Activated T-cell treated with anti-CD3 and anti-CD28 coated beads, Interleukin-2, amount 50 U/mL, for 1 hour (primary cell): ENCODE measurements at regions not wholly inside any gene's neighbourhood (a gene's known extent, or its start where the extent isn't known, plus 50 kb on each side); places are given as distances from the start of the nearest gene placed in this dataset.
"Not testable (repeated sequence)": the region's sequence is repeated elsewhere in the genome, so short reads cannot be mapped to it uniquely, and the experiment has no call there.

Experiments
- DNase-seq: peaks from one replicate; pipeline ENCODE4 v3.0.0-alpha.2; 2020

- DNase-seq: no peak
Observed at GRCh38 chr5:102617191-102618187, 118.7 kb upstream of the SLCO6A1 start.

DNA sequence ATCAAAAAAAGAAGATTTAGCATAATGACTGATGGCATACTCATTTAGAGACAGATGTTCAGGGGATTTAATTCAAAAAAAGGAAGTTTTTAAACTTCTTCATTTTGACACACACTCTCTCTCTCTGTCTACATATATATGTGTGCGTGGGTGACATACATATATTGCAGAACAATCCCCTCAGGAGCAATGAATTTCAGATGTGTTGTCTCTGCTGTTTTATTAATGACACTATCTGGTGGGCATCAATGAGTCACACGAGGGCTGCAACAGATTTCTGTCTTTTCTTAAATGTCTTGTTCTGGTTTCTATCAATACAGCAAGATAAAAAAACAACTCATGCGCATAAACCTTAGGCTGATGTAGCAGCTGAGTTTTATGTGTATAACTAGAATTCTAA is 123.5 kb upstream of the SLCO6A1 start:
- DNase-seq: no peak

- DNase-seq: no peak
Observed at GRCh38 chr5:102623329-102624065, 124.7 kb upstream of the SLCO6A1 start.

GRCh38 chr5:102624405-102624804 is 125.6 kb upstream of the SLCO6A1 start:
- no peak for DNase-seq

- no peak for DNase-seq
Observed at GRCh38 chr5:102625468-102625867, 126.7 kb upstream of the SLCO6A1 start.

DNA sequence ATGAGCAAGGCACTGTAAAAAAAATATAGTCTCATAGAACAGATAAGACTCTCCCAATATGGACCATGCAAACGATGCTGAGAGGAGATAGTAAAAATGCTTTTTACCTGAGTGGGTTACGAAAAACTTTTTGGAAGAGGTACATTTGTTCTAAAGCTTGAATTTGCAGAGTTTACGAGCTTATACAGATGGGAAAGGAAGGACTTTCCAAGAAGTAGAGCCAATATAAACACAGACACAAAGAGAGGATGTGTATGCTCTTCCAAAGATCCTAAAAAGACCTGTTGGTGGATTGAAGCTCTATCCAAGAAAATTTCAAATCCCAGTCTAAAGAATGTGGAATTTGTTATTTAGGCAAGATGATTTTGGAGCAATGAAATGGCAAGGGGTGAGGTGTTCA is 127.1 kb upstream of the SLCO6A1 start:
- no peak for DNase-seq

GRCh38 chr5:102627315-102627714 is 127.8 kb upstream of the PAM start:
- no peak for DNase-seq

DNA sequence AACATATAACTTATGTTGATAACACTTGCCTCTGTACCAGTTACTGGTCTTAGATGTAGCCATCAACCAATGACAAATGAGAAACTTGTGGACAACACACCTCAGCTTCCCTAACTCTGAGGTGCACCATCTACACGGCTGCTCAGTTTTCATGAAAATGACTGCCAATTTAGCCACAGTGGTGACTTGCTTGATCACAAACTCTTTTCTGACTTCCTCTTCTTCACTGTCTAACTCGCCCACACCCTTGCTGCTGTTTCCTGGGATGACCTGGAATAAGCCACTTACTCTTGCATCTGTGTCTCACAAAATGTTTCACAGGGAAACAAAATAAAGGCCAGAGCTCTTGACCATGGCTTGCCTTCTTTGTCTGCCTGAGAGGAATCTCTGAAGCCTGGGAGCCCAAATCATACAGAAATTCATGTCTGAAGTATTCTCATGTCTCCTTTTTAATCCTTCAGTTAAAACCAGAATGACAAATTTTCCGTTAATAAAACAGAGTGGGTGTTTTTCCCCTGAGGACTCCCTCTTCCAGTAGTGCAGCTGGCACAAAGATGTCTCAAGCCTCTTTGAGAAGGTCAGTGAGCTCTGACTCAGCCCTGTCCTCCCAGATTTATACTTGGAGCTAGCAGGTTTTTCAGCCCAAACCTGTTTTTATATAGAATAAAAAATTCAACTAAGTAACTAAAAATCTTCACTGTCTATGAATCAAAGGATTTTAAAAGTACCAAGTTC is 126.5 kb upstream of the PAM start:
- DNase-seq: no peak

DNA sequence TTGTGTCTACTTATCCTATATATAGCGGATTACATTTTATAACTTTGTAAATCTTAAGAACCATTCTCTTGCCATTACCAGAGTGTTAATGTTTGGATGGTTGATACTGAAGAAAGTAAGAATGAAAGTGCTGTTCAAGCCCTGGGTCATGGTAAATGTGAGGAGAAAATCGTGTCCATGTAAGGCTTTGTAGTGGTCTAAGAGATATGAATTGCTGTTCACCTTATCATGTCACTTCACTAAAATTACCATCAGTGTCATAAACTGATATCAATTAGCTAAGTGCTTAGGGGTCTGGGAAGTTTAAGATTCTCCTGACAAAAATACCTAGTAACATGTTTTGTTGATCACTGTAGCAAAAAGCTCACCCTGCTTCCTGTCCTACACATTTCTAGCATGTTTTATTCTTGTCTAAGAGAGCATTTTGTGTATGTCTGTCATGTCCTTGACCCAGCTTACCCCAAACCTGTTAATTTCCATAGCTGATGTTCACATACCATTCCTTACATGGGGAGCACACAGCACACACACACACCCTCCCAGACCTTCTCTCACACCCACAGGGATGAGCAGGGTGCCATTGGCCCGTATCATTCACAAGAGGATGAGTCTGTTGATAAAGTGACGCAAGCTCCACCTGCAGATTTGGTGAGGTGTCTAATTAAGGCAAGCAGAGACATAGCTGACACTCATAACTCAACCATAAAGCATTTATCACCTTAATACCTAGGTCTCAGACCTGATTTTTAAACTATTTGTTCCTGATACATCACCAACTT is 125.1 kb upstream of the PAM start:
- DNase-seq: no peak

DNA sequence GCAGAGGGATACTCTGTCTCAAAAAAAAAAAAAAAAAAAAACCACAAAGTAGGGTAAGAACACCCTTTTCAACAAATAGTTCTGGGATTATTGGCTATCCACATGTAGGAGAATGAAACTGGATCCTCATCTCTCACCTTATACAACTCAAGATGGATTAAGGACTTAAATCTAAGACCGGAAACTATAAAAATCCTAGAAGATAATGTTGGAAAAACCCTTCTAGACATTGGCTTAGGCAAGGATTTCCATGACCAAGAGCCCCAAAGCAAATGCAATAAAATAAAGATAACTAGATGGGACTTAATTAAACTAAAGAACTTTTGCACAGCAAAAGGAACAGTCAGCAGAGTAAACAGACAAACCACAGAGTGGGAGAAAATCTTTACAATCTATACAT is 119.7 kb upstream of the PAM start:
- not testable (repeated sequence) for DNase-seq

DNA sequence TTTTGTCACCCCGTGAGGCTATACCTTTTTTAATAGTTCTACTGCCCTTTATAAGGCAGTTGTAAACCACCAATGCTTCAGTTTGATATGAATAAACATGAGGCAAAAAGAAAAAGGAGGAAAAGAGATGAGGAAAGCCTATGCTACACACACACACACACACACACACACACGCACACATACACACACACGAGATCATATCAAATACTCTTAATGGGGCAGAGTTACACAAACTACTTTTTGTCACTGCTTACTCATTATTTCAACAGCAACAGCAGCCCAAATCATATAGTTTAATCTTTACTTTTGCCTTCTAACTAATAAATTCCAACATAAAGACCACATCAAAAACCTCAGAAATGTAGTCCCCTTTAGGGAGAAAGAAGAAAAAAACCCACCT is 116.8 kb upstream of the PAM start:
- DNase-seq: no peak

GRCh38 chr5:102638912-102639652 is 116.0 kb upstream of the PAM start:
- no peak for DNase-seq

- DNase-seq: no peak
Observed at GRCh38 chr5:102649731-102650130, 105.4 kb upstream of the PAM start.

- DNase-seq: no peak
Observed at GRCh38 chr5:102651466-102651865, 103.6 kb upstream of the PAM start.

DNA sequence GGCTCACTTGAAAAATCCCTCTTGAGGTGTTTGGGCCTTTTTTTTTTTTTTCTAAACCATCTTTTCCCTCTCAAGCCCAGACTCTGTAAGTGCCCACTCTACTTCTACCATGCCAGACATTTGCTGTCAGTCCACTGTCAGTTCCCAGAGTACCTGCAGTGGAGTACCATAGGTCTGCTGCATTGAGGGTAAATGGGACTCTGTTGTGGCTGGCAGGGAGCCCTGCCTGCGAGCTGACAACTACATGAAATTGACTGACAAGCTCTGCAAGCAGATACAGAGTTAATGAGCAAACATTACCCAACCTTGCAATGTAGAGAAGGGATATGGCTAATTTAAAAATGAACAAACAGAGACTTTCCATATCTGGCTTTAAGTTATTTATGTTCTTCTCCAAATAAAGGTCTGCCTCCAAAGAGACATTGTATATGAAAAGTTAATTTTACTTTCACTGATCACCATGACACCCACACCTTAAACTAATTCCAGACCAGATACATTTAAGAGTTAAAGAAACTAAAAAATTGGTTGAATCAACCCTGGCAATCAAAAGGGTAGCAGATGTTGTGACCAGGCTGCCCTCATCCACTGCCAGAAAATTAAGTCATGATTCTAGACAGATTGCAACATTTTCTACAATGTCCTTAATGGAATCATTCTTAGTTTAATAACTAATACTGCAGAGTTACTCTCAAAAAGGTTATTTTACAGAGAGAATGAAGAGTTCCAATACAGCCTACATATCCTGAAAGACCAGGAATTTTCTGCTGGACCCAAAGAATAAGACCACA is 100.4 kb upstream of the PAM start:
- no peak for DNase-seq

DNA sequence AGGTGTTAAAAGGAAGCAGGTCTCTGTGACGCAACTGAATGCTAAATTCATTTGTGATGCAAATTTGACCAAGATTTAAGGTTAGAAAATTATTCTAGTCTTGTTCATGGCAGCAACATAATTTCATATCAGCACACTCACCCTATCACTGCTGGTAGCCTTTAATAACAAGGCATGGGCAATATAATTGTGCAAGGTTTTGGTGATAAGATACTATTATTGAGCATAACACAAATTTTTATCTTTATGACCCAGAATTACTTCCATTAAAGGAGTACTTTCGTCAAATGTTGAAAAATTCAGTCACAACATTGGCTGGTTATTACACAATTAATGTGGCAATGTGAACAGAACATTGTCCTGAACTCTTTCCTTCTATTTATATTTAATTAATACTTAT is 96.0 kb upstream of the PAM start:
- DNase-seq: no peak

DNA sequence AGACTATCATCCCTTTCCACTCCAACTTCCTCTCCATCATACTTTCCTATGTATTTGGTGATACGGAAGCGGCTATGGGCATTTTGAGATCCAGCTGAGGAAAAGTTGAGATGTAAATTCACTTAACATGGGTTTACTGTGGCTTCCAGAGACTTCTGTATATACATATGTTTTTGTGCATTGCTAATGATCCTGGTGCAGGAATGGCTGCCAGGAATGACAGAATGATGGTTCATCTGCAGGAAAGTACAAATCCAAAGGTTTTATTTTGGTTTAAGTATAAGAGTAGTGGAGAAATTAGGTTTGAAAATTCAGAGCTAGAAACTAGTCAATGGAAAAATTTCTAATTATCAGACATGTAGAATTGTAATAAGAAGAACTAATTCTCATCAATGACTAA is 95.0 kb upstream of the PAM start:
- no peak for DNase-seq

DNA sequence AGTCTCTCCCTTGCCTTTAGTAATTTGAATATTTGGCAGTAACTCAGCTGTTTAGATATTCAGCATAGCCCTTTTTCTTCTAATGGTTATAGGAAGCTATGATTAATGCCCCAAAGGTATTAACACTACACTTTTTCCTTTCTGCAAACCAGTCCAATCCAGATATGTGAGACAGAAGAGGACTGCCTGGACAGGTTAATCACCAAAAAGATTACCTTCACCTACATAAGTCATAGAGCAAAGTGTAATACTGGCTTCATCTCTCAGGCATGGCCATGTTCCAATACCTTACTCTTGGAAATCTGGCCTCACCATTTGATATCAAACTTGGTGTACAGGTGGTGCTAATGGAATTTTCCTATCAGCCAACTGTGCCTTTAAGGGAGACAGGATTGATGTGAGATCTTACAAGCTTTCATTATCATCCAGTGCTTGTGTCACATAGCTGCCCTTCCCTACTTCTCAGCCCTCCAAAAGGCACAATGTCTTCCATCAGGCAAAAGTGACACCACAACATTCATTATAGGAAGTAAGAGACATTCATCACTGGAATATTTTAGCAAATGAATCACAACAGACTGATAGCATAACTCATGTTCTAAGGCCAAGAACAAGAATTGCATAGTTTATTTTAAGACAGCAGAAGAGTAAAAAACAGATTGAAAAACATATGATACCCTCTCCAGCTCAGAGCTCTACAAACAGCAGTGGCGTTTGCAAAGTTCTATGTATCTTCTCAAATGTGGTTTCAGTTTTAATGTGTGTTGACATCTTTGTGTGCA is 91.2 kb upstream of the PAM start:
- no peak for DNase-seq

DNA sequence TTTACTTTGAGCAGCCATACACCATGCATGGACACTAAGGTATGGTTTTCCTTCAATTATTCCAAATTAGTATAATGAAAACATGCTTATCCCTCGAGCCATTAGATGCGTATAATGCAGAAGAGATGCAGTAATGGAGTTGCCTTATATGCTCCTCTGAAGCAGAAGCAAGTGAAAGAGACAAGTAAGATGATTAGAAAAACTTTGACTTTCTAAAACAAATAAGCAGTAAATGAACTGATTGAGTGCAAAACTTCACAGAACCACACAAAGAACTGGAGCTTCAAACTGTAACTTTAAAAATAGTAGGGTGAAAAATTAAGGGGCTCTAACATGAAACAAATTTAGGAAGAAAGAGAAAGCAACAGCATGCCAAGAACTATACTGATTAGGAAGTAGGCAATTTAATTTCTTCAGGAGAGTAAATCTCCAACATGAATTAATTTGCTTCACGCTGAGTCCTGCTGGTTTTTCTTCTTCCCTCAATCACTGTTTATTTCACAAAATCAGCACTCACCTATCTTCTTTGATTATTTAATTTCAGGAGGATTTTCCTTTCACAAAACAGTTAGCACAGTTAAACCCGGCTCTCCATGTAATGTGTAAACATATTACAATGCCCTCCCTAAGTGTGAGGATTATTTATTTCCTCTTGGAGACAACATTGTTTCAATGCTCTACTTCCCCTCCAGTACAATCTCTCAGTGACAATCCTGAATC is 90.3 kb upstream of the PAM start:
- no peak for DNase-seq
